Natural killer cell (primary cell): ENCODE measurements at regions not wholly inside any gene's neighbourhood (a gene's known extent, or its start where the extent isn't known, plus 50 kb on each side); places are given as distances from the start of the nearest gene placed in this dataset.
A peak's percentile ranks its signal among the peaks of the same experiment; 100 is the strongest.

Experiments used
- ATAC-seq, 3 donors: fragments of 150-1000 bp in 2 of 3; fragments of 200-7000 bp in 1 of 3; cut with Tn5 transposase; 1 replicate in 1 of 3; 2 replicates in 2 of 3; pipeline ENCODE4 v1.10.0; 2021; ENCODE audit warnings: mild to moderate bottlenecking in 2 of 3, moderate library complexity in 2 of 3
- DNase-seq, 2 donors: peaks; one replicate each; pipeline versions ENCODE4 v3.0.0 to v3.0.0-alpha.2; 2013 to 2021; ENCODE audit warnings: mixed read lengths in 1 of 2
- H3K27ac ChIP-seq: one replicate; pipeline ENCODE4 v1.5.1; 2013; ENCODE audit warnings: mild to moderate bottlenecking, low read length
- H3K27me3 ChIP-seq: one replicate; pipeline ENCODE4 v1.6.1; 2013; ENCODE audit warnings: low read length; ENCODE audit not compliant: control insufficient read depth, insufficient read depth
- H3K36me3 ChIP-seq: one replicate; pipeline ENCODE4 v1.6.1; 2013; ENCODE audit warnings: low read length; ENCODE audit not compliant: control insufficient read depth, insufficient read depth
- H3K4me1 ChIP-seq: one replicate; pipeline ENCODE4 v1.6.1; 2013; ENCODE audit warnings: low read length; ENCODE audit not compliant: control insufficient read depth, insufficient read depth
- H3K4me3 ChIP-seq: one replicate; pipeline ENCODE4 v1.5.1; 2013; ENCODE audit warnings: low read length
- H3K9me3 ChIP-seq: one replicate; pipeline ENCODE4 v1.6.1; 2013; ENCODE audit warnings: low read length; ENCODE audit not compliant: control insufficient read depth, insufficient read depth
- H3K27ac Mint-ChIP-seq, 2 donors: one replicate each; pipeline ENCODE4 v1.8.0; 2022; ENCODE audit warnings: mild to moderate bottlenecking in 2 of 2, mixed read lengths in 2 of 2, moderate library complexity in 1 of 2
- H3K27me3 Mint-ChIP-seq, 2 donors: one replicate each; pipeline ENCODE4 v1.8.0; 2022; ENCODE audit warnings: low read depth in 2 of 2, mixed read lengths in 2 of 2
- H3K36me3 Mint-ChIP-seq: one replicate; pipeline ENCODE4 v1.8.0; 2022; ENCODE audit warnings: mixed read lengths
- H3K4me1 Mint-ChIP-seq, 2 donors: one replicate each; pipeline ENCODE4 v1.8.0; 2022; ENCODE audit warnings: mixed read lengths in 2 of 2
- H3K4me3 Mint-ChIP-seq: one replicate; pipeline ENCODE4 v1.8.0; 2022; ENCODE audit warnings: mild to moderate bottlenecking, moderate library complexity, mixed read lengths
- H3K9me3 Mint-ChIP-seq, 2 donors: one replicate each; pipeline ENCODE4 v1.8.0; 2022; ENCODE audit warnings: mixed read lengths in 2 of 2
- CTCF ChIP-seq: fragments of 200-600 bp; IDR thresholded peaks from one replicate; pipeline ENCODE4 v1.8.0; 2022; ENCODE audit warnings: antibody characterized with exemption
- WGBS: methylation state at CpG from one replicate; pipeline ENCODE4 v1.1.7; 2013; ENCODE audit warnings: missing lambda C conversion rate; ENCODE audit not compliant: insufficient coverage; 5-methylcytosine and 5-hydroxymethylcytosine counted together
- intact Hi-C: fragments of 100-400 bp; cut with micrococcal nuclease; formaldehyde crosslinking; loops from one replicate; pipeline ENCODE4 v1.14.2; 2022

GRCh38 chr16:5508371-5508770 is 410.8 kb upstream of the EEF2KMT start:
- Mint-ChIP-seq H3K36me3 (no peaks in the 10 kb centered on the region), H3K9me3 (no peaks in the 10 kb centered on the region), H3K4me1 (no peaks in the 10 kb centered on the region), H3K4me3 (no peak overlapping the region), H3K27ac (no peak overlapping the region), H3K27me3 (peaks cover 0 to 3% of the 10 kb centered on the region in 2 donors)
- WGBS: 73% methylated on average over 6 of the region's 6 CpGs
- H3K36me3 ChIP-seq: no peaks in the 10 kb centered on the region
- intact Hi-C loops: no loop called here
- H3K4me1 ChIP-seq: no peaks in the 10 kb centered on the region
- TF ChIP-seq CTCF: no peak
- H3K4me3 ChIP-seq: no peak overlapping the region
- DNase-seq (no peak), ATAC-seq (no peak)
- H3K27me3 ChIP-seq: no peaks in the 10 kb centered on the region
- H3K9me3 ChIP-seq: no peaks in the 10 kb centered on the region
- H3K27ac ChIP-seq: no peak overlapping the region

DNA sequence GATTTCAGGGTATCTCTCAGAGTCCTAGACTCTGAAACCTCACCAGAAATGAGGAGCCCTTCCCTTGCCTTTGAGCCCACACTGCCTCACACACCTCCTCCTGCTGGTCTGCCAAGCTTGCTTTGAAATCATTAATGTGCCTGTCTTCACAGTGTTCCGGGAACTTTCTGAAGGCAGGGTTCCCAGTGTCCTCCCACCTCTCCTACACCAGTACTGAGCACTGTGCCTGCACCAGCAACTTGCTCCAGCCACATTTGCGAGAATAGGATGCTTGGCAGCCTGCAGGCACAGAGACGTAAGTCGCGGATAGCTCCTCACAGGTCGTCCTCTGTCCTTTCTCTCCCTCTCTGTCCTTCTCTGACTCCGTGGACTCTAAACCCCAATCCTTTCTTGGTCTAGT is 408.4 kb upstream of the EEF2KMT start:
- WGBS: 76% methylated on average over 7 of the region's 7 CpGs
- no peaks in the 10 kb centered on the region for H3K36me3 Mint-ChIP-seq

DNA sequence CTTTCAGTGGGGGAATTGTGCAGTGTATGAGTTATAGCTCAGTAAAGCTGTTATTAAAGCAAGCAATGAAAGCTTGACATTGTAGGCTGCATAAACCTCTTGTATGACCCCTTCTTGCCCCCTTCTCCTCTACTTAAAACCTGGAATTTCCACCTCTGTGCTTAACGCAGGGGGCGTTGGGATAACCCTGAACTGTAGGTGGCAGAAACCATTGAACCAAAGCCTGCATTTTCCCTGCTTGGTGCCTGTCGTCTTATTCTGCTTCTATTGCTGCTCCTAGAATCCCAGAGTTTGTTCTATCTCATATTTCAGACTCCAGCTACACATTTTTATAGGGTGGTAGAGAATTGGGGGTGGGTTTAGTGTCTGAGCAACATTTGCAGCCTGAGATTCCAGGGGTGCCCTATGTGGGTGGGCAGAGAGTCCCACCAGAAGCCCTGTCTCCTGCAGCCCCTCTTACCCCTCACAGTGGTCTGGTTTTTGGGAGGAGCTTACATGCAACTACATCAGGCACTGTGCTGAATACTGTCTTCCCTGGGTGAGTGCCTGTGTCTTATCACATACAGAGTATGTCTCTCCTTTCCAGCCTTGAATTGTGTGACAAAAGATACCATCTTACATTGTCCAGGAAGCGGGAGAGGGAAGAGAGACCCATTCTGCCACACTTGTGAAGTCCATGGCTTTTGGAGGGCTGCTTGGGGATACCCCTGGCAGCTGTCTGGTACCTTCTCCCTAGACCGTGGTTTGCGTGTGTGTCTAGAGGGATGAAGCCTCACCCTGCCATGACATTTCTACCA is 407.7 kb upstream of the EEF2KMT start:
- H3K4me1 Mint-ChIP-seq: no peaks in the 10 kb centered on the region
- 56% methylated on average over 6 of the region's 6 CpGs for WGBS
- intact Hi-C loops: no loop called here
- H3K27me3 Mint-ChIP-seq: peaks cover 0 to 3% of the 10 kb centered on the region in 2 donors
- no peak overlapping the region for H3K27ac ChIP-seq
- H3K27me3 ChIP-seq: no peaks in the 10 kb centered on the region
- no peak for TF ChIP-seq CTCF
- no peaks in the 10 kb centered on the region for H3K4me1 ChIP-seq
- DNase-seq: no peak
- no peaks in the 10 kb centered on the region for H3K36me3 Mint-ChIP-seq
- H3K4me3 ChIP-seq: no peak overlapping the region
- H3K36me3 ChIP-seq: no peaks in the 10 kb centered on the region
- H3K4me3 Mint-ChIP-seq: no peak overlapping the region
- peak in 1 of 3 donors; percentile 6 for ATAC-seq
- no peaks in the 10 kb centered on the region for H3K9me3 Mint-ChIP-seq
- no peak overlapping the region for H3K27ac Mint-ChIP-seq
- no peaks in the 10 kb centered on the region for H3K9me3 ChIP-seq

More for the DNA sequence above, 408.4 kb upstream of the EEF2KMT start:
- ATAC-seq (no peak), DNase-seq (no peak)
- H3K9me3 ChIP-seq: no peaks in the 10 kb centered on the region
- no peaks in the 10 kb centered on the region for H3K36me3 ChIP-seq
- H3K27ac ChIP-seq: no peak overlapping the region
- Mint-ChIP-seq H3K27ac (no peak overlapping the region), H3K4me3 (no peak overlapping the region), H3K4me1 (no peaks in the 10 kb centered on the region), H3K9me3 (no peaks in the 10 kb centered on the region), H3K27me3 (peaks cover 0 to 3% of the 10 kb centered on the region in 2 donors)
- no peaks in the 10 kb centered on the region for H3K27me3 ChIP-seq
- H3K4me1 ChIP-seq: no peaks in the 10 kb centered on the region
- H3K4me3 ChIP-seq: no peak overlapping the region
- TF ChIP-seq CTCF: no peak
- intact Hi-C loops: no loop called here
